ENCODE measurements at regions not wholly inside any gene's neighbourhood (a gene's known extent, or its start where the extent isn't known, plus 50 kb on each side); places are given as distances from the start of the nearest gene placed in this dataset.

DNA sequence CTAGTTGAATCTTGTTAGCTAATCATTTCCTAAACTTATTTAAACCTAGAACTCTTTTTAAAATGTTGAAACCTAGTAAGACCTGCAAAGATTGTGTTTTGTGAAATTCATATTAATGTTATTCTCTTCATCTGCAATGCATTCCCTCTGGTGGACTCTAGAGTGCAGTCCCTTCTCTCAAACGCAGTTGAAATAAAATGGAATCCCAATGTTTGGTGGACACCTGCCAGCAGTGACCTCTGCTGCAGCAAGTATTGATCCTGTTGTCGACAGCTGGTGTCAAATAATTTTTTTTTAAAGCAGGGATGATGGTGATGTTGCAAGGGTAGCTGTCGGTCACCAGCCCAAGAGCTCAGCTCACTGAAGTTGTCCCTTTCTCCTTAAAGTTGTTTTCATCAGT lies 492.0 kb downstream of the ZIC3 start:
- peaks cover 46% of the 10 kb centered on the region for H3K9me3 Mint-ChIP-seq (ENCODE audit: unreplicated experiment)
- H3K27me3 Mint-ChIP-seq (ENCODE audit: unreplicated experiment), result no peaks in the 10 kb centered on the region
- TF ChIP-seq, protein P1, sequence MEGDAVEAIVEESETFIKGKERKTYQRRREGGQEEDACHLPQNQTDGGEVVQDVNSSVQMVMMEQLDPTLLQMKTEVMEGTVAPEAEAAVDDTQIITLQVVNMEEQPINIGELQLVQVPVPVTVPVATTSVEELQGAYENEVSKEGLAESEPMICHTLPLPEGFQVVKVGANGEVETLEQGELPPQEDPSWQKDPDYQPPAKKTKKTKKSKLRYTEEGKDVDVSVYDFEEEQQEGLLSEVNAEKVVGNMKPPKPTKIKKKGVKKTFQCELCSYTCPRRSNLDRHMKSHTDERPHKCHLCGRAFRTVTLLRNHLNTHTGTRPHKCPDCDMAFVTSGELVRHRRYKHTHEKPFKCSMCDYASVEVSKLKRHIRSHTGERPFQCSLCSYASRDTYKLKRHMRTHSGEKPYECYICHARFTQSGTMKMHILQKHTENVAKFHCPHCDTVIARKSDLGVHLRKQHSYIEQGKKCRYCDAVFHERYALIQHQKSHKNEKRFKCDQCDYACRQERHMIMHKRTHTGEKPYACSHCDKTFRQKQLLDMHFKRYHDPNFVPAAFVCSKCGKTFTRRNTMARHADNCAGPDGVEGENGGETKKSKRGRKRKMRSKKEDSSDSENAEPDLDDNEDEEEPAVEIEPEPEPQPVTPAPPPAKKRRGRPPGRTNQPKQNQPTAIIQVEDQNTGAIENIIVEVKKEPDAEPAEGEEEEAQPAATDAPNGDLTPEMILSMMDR (IDR thresholded peaks at IDR 0.05), result no peak
- no peak overlapping the region for H3K4me3 Mint-ChIP-seq (ENCODE audit: unreplicated experiment)
- no peak overlapping the region for H3K27ac Mint-ChIP-seq (ENCODE audit: unreplicated experiment)
- H3K4me1 Mint-ChIP-seq (ENCODE audit: unreplicated experiment), result no peaks in the 10 kb centered on the region
- no peaks in the 10 kb centered on the region for H3K36me3 Mint-ChIP-seq (ENCODE audit: unreplicated experiment)
- no peak for DNase-seq (ENCODE audit: extremely low spot score, unreplicated experiment)

DNA sequence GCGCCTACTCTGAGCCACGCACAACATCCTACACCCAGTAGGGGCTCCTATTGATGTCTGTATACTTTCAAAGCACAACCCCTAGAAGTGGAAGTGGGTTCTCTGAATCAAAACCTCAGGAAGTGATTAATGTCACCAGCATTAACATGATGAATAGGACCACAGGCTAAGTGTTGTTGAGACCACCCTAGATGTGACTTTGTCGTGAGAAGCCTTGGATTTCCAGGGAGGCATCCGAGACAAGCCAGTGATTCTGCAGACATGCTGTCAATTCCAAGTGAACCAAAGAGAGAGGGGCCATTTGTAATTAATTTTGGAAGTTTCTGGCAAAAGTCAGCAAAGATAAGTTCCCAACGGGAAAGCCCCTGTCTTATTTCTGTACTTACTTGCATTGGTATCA lies 493.0 kb downstream of the ZIC3 start:
- TF ChIP-seq, protein P1 (IDR thresholded peaks at IDR 0.05), result no peak
- no peak overlapping the region for H3K27ac Mint-ChIP-seq (ENCODE audit: unreplicated experiment)
- H3K4me3 Mint-ChIP-seq (ENCODE audit: unreplicated experiment), result no peak overlapping the region
- H3K4me1 Mint-ChIP-seq (ENCODE audit: unreplicated experiment), result no peaks in the 10 kb centered on the region
- peaks cover 40% of the 10 kb centered on the region for H3K9me3 Mint-ChIP-seq (ENCODE audit: unreplicated experiment)
- no peak for DNase-seq (ENCODE audit: extremely low spot score, unreplicated experiment)
- H3K36me3 Mint-ChIP-seq (ENCODE audit: unreplicated experiment), result no peaks in the 10 kb centered on the region
- H3K27me3 Mint-ChIP-seq (ENCODE audit: unreplicated experiment), result no peaks in the 10 kb centered on the region

DNA sequence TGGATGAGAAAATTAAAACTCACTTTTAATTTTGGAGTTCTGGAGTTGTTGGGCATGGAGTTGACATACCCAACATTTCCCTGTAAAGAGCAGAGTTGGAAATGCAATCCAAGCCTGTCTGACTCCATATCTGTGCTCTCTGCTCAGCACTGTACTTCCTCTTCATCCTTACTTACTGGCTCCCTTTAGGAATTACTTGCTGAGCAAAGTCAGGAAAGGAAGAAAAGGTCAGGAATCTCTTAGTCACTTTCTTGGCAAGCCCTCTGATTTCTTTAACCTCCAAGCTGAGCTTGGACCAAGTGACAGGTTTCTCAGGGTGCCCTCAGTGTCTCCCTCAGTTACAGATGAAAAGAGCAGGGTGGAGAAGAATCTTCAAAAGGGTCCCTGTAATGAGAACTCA lies 501.5 kb downstream of the ZIC3 start:
- Mint-ChIP-seq H3K4me3 (ENCODE audit: unreplicated experiment) (no peak overlapping the region), H3K9me3 (ENCODE audit: unreplicated experiment) (peaks cover 32% of the 10 kb centered on the region), H3K36me3 (ENCODE audit: unreplicated experiment) (no peaks in the 10 kb centered on the region), H3K27me3 (ENCODE audit: unreplicated experiment) (no peaks in the 10 kb centered on the region), H3K27ac (ENCODE audit: unreplicated experiment) (no peak overlapping the region), H3K4me1 (ENCODE audit: unreplicated experiment) (no peaks in the 10 kb centered on the region)
- TF ChIP-seq, protein P1 (IDR thresholded peaks at IDR 0.05), result no peak
- DNase-seq (ENCODE audit: extremely low spot score, unreplicated experiment), result no peak

DNA sequence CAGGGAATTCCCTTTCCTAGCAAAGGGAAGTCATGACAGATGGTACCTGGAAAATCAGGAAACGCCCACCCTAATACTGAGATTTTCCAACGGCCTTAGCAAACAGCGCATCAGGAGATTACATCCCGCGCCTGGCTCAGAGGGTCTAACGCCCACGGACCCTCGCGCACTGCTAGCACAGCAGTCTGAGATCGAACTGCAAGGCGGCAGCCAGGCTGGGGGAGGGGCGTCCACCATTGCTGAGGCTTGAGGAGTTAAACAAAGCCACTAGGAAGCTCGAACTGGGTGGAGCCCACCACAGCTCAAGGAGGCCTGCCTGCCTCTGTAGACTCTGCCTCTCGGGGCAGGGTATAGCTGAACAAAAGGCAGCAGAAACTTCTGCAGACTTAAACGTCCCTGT lies 507.7 kb downstream of the ZIC3 start:
- no peak overlapping the region for H3K4me3 Mint-ChIP-seq (ENCODE audit: unreplicated experiment)
- H3K27me3 Mint-ChIP-seq (ENCODE audit: unreplicated experiment), result no peaks in the 10 kb centered on the region
- H3K9me3 Mint-ChIP-seq (ENCODE audit: unreplicated experiment), result peaks cover 45% of the 10 kb centered on the region
- no peaks in the 10 kb centered on the region for H3K4me1 Mint-ChIP-seq (ENCODE audit: unreplicated experiment)
- TF ChIP-seq, protein P1 (IDR thresholded peaks at IDR 0.05), result no peak
- no peak for DNase-seq (ENCODE audit: extremely low spot score, unreplicated experiment)
- no peaks in the 10 kb centered on the region for H3K36me3 Mint-ChIP-seq (ENCODE audit: unreplicated experiment)
- H3K27ac Mint-ChIP-seq (ENCODE audit: unreplicated experiment), result no peak overlapping the region

DNA sequence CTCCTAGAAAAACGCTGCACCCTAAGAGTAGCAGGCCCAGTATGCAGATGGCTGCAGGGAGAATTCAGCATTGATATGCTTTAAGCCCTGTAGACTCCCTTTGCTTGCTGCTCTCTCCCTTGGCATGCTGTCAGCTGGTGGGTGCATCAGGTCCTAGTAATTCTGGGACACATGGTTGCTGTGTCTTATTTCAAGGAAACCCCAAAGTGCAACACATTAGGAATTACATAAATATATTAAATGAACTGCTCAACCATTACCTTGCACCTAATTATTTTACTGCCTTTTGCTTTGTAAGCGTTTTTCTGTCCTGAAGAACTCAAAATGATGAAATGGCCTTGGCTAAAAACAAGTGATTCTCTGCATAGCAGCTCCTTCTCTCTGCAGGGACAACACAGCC lies 516.3 kb downstream of the ZIC3 start:
- Mint-ChIP-seq H3K4me3 (ENCODE audit: unreplicated experiment) (no peak overlapping the region), H3K36me3 (ENCODE audit: unreplicated experiment) (no peaks in the 10 kb centered on the region), H3K4me1 (ENCODE audit: unreplicated experiment) (no peaks in the 10 kb centered on the region), H3K27me3 (ENCODE audit: unreplicated experiment) (no peaks in the 10 kb centered on the region), H3K9me3 (ENCODE audit: unreplicated experiment) (peaks cover 29% of the 10 kb centered on the region), H3K27ac (ENCODE audit: unreplicated experiment) (no peak overlapping the region)
- TF ChIP-seq, protein P1 (IDR thresholded peaks at IDR 0.05), result no peak
- no peak for DNase-seq (ENCODE audit: extremely low spot score, unreplicated experiment)
